IMR-90 (cell line): ENCODE measurements at regions not wholly inside any gene's neighbourhood (a gene's known extent, or its start where the extent isn't known, plus 50 kb on each side); places are given as distances from the start of the nearest gene placed in this dataset.

Experiments used
- ATAC-seq: fragments of 200-7000 bp; cut with Tn5 transposase; 2 replicates; pipeline ENCODE4 v1.9.1; 2020; ENCODE audit warnings: low read depth, mild to moderate bottlenecking, moderate library complexity
- BruUV-seq: library from RNA; stranded (reverse); fragments of 400-500 nt; replicated peaks from 2 replicates; lab custom pipeline; 2021; lab: Mats Ljungman, UMichigan
- CTCF ChIA-PET: fragments of 300-600 bp; formaldehyde crosslinking; extraction: SDS; loops from one replicate; lab custom pipeline; 2021; ENCODE audit warnings: antibody characterized with exemption; lab: Yijun Ruan, JAX
- POLR2A ChIA-PET: fragments of 300-600 bp; sonication (Branson Sonifier 250); formaldehyde crosslinking; loops from one replicate; lab custom pipeline; 2022; ENCODE audit warnings: antibody characterized with exemption; ENCODE audit not compliant: unreplicated experiment; lab: Charles Lee
- DNase-seq: peaks from one replicate; pipeline ENCODE4 v3.0.0; 2013
- H2AFZ ChIP-seq: replicated peaks from 2 replicates; pipeline ENCODE3; 2013; ENCODE audit warnings: low read length, mild to moderate bottlenecking; ENCODE audit not compliant: poor library complexity
- H2AK5ac ChIP-seq: 2 replicates; pipeline ENCODE4 v1.6.1; 2013; ENCODE audit warnings: low read depth, low read length, inconsistent platforms
- H2AK9ac ChIP-seq: replicated peaks from 2 replicates; pipeline ENCODE3; 2013; ENCODE audit warnings: mild to moderate bottlenecking, low read depth, low read length, moderate library complexity; ENCODE audit not compliant: poor library complexity
- H2BK120ac ChIP-seq: 2 replicates; pipeline ENCODE4 v1.6.1; 2013; ENCODE audit warnings: low read depth, low read length, inconsistent platforms
- H2BK15ac ChIP-seq: 3 replicates; pipeline ENCODE4 v1.6.1; 2013; ENCODE audit warnings: low read depth, low read length, inconsistent platforms
- H2BK20ac ChIP-seq: 2 replicates; pipeline ENCODE4 v1.6.1; 2013; ENCODE audit warnings: low read depth, mild to moderate bottlenecking, inconsistent platforms, low read length, moderate library complexity
- H2BK5ac ChIP-seq: 2 replicates; pipeline ENCODE4 v1.6.1; 2013; ENCODE audit warnings: mild to moderate bottlenecking, low read depth, low read length, inconsistent platforms; ENCODE audit not compliant: poor library complexity, severe bottlenecking
- H3K14ac ChIP-seq: replicated peaks from 2 replicates; pipeline ENCODE4 v1.6.1; 2013; ENCODE audit warnings: low read depth, low read length, inconsistent platforms
- H3K18ac ChIP-seq: 2 replicates; pipeline ENCODE4 v1.6.1; 2013; ENCODE audit warnings: low read depth, low read length, control low read depth
- H3K23ac ChIP-seq: 2 replicates; pipeline ENCODE4 v1.6.1; 2013; ENCODE audit warnings: low read depth, low read length, inconsistent platforms
- H3K27ac ChIP-seq: 2 replicates; pipeline ENCODE4 v1.5.1; 2013; ENCODE audit warnings: mild to moderate bottlenecking, control low read depth, low read length; ENCODE audit not compliant: insufficient read depth
- H3K27me3 ChIP-seq: 2 replicates; pipeline ENCODE4 v1.6.1; 2013; ENCODE audit warnings: low read length; ENCODE audit not compliant: control insufficient read depth, insufficient read depth
- H3K36me3 ChIP-seq: 2 replicates; pipeline ENCODE4 v1.6.1; 2013; ENCODE audit warnings: low read length, mixed read lengths; ENCODE audit not compliant: control insufficient read depth, insufficient read depth
- H3K4ac ChIP-seq: 2 replicates; pipeline ENCODE4 v1.6.1; 2013; ENCODE audit warnings: low read depth, low read length, inconsistent platforms
- H3K4me1 ChIP-seq: 2 replicates; pipeline ENCODE4 v1.6.1; 2013; ENCODE audit warnings: low read length, mixed read lengths; ENCODE audit not compliant: control insufficient read depth, insufficient read depth
- H3K4me2 ChIP-seq: 2 replicates; pipeline ENCODE4 v1.6.1; 2013; ENCODE audit warnings: low read depth, mild to moderate bottlenecking, control low read depth, low read length, moderate library complexity
- H3K4me3 ChIP-seq: 2 replicates; pipeline ENCODE4 v1.5.1; 2013; ENCODE audit warnings: low read depth, mild to moderate bottlenecking, control low read depth, low read length, moderate library complexity; ENCODE audit not compliant: insufficient read depth
- H3K56ac ChIP-seq: 2 replicates; pipeline ENCODE4 v1.6.1; 2013; ENCODE audit warnings: low read length, inconsistent platforms; ENCODE audit not compliant: insufficient read depth; ENCODE audit errors: extremely low read depth
- H3K79me1 ChIP-seq, 2 experiments: 2 replicates each; pipeline ENCODE4 v1.6.1; 2013; ENCODE audit warnings: low read length in 2 of 2, inconsistent platforms in 1 of 2, low read depth in 1 of 2
- H3K9ac ChIP-seq: 2 replicates; pipeline ENCODE4 v1.6.1; 2013; ENCODE audit warnings: low read depth, low read length, control low read depth
- H3K9me1 ChIP-seq: 2 replicates; pipeline ENCODE4 v1.6.1; 2013; ENCODE audit warnings: low read length, inconsistent platforms; ENCODE audit not compliant: insufficient read depth
- H3K9me3 ChIP-seq: 2 replicates; pipeline ENCODE4 v1.6.1; 2013; ENCODE audit warnings: low read length; ENCODE audit not compliant: control insufficient read depth, insufficient read depth
- H4K20me1 ChIP-seq: 2 replicates; pipeline ENCODE4 v1.6.1; 2013; ENCODE audit warnings: low read length, inconsistent platforms; ENCODE audit not compliant: insufficient read depth
- H4K5ac ChIP-seq: 2 replicates; pipeline ENCODE4 v1.6.1; 2013; ENCODE audit warnings: mild to moderate bottlenecking, low read depth, low read length, control low read depth
- H4K8ac ChIP-seq, 2 experiments: 2 replicates each; pipeline ENCODE4 v1.6.1; 2013; ENCODE audit warnings: low read depth in 2 of 2, low read length in 2 of 2, control low read depth in 1 of 2, inconsistent platforms in 1 of 2
- H4K91ac ChIP-seq: 2 replicates; pipeline ENCODE4 v1.6.1; 2013; ENCODE audit warnings: low read depth, low read length, inconsistent platforms; ENCODE audit not compliant: insufficient read depth
- BHLHE40 ChIP-seq: fragments of 150-350 bp; IDR thresholded peaks from 2 replicates; pipeline ENCODE4 v1.6.1; 2016; ENCODE audit warnings: mild to moderate bottlenecking, low read depth, low read length
- CEBPB ChIP-seq: IDR thresholded peaks from 2 replicates; pipeline ENCODE4 v1.6.1; 2012; ENCODE audit warnings: low read depth, low read length, improper control_type of control experiment
- CHD1 ChIP-seq: IDR thresholded peaks from 2 replicates; pipeline ENCODE4 v1.6.1; 2012; ENCODE audit warnings: low read depth, low read length, improper control_type of control experiment
- CTCF ChIP-seq: conservative IDR thresholded peaks from 2 replicates; pipeline ENCODE4 v1.5.1; 2012; ENCODE audit warnings: mild to moderate bottlenecking, low read depth, low read length, improper control_type of control experiment
- ELK1 ChIP-seq: fragments of 150-350 bp; IDR thresholded peaks from 2 replicates; pipeline ENCODE4 v1.6.1; 2016; ENCODE audit warnings: low read depth, mild to moderate bottlenecking, low read length, moderate library complexity, borderline replicate concordance
- FOS ChIP-seq: fragments of 150-350 bp; IDR thresholded peaks from 2 replicates; pipeline ENCODE4 v1.6.1; 2016; ENCODE audit warnings: low read depth, low read length
- MAFK ChIP-seq: IDR thresholded peaks from 2 replicates; pipeline ENCODE4 v1.6.1; 2012; ENCODE audit warnings: low read depth, low read length, improper control_type of control experiment
- MXI1 ChIP-seq: IDR thresholded peaks from 2 replicates; pipeline ENCODE4 v1.6.1; 2012; ENCODE audit warnings: low read depth, mild to moderate bottlenecking, low read length, moderate library complexity, borderline replicate concordance
- NFE2L2 ChIP-seq: fragments of 150-350 bp; IDR thresholded peaks from 2 replicates; pipeline ENCODE4 v1.6.1; 2016; ENCODE audit warnings: low read depth, mild to moderate bottlenecking, low read length
- POLR2A ChIP-seq: IDR thresholded peaks from 2 replicates; pipeline ENCODE4 v1.6.1; 2012; ENCODE audit warnings: mild to moderate bottlenecking, low read depth, low read length
- RAD21 ChIP-seq: IDR thresholded peaks from 2 replicates; pipeline ENCODE4 v1.6.1; 2012; ENCODE audit warnings: low read length, improper control_type of control experiment
- RCOR1 ChIP-seq: IDR thresholded peaks from 2 replicates; pipeline ENCODE4 v1.6.1; 2012; ENCODE audit warnings: mild to moderate bottlenecking, low read length, improper control_type of control experiment; ENCODE audit not compliant: insufficient replicate concordance
- RFX5 ChIP-seq: IDR thresholded peaks from 2 replicates; pipeline ENCODE4 v1.8.0; 2012; ENCODE audit warnings: low read depth, mild to moderate bottlenecking, low read length, moderate library complexity
- SMC3 ChIP-seq: fragments of 150-350 bp; IDR thresholded peaks from 2 replicates; pipeline ENCODE4 v1.6.1; 2016; ENCODE audit warnings: low read depth, mild to moderate bottlenecking, antibody characterized with exemption, low read length, moderate library complexity
- USF2 ChIP-seq: fragments of 150-350 bp; IDR thresholded peaks from 2 replicates; pipeline ENCODE4 v1.6.1; 2017; ENCODE audit warnings: mild to moderate bottlenecking, antibody characterized with exemption, low read length, low read depth
- WGBS, 2 experiments: methylation state at CpG; one replicate each; pipeline versions ENCODE4 v1.1.5 to v1.1.7; 2013; ENCODE audit warnings: missing lambda C conversion rate in 2 of 2; ENCODE audit not compliant: insufficient read length in 1 of 2; ENCODE audit errors: extremely low coverage in 2 of 2; 5-methylcytosine and 5-hydroxymethylcytosine counted together
- dilution Hi-C: fragments of 300-500 bp; cut with HindIII; formaldehyde crosslinking; loops from one replicate; pipeline ENCODE4 v1.14.3; 2018; ENCODE audit warnings: low sequenced_read_pairs; ENCODE audit not compliant: unreplicated experiment
- in situ Hi-C: fragments of 300-500 bp; cut with MboI; formaldehyde crosslinking; loops from 3 replicates; pipeline ENCODE4 v1.14.3; 2019; ENCODE audit warnings: low sequenced_read_pairs, inconsistent platforms, mixed read lengths
- intact Hi-C: fragments of 100-400 bp; cut with micrococcal nuclease; formaldehyde crosslinking; loops from 2 replicates; pipeline ENCODE4 v1.10.0; 2022

- intact Hi-C loops, result no loop called here
- no peaks in the 10 kb centered on the region for H3K36me3 ChIP-seq
- H2AK5ac ChIP-seq, result no peak overlapping the region
- H3K18ac ChIP-seq, result no peak overlapping the region
- ChIA-PET CTCF (no interaction called here), POLR2A (no interaction called here)
- no peak overlapping the region for H2AK9ac ChIP-seq
- H3K9me3 ChIP-seq, result no peaks in the 10 kb centered on the region
- no peak overlapping the region for H3K14ac ChIP-seq
- TF ChIP-seq CEBPB, result no peak
- TF ChIP-seq USF2, result no peak
- no peak for TF ChIP-seq CTCF
- TF ChIP-seq SMC3, result no peak
- TF ChIP-seq FOS, result no peak
- no peak for TF ChIP-seq MAFK
- no peak for TF ChIP-seq RFX5
- TF ChIP-seq NFE2L2, result no peak
- TF ChIP-seq RCOR1, result no peak
- no peak for TF ChIP-seq POLR2A
- TF ChIP-seq RAD21, result no peak
- no peak for TF ChIP-seq MXI1
- TF ChIP-seq CHD1, result no peak
- no peak for TF ChIP-seq ELK1
- TF ChIP-seq BHLHE40, result no peak
- no TSS peak for BruUV-seq
- H3K4me1 ChIP-seq, result no peaks in the 10 kb centered on the region
- H4K20me1 ChIP-seq, result no peaks in the 10 kb centered on the region
- no peak overlapping the region for H3K4me3 ChIP-seq
- no peak overlapping the region for H3K56ac ChIP-seq
- dilution Hi-C loops, result no loop called here
- no peak overlapping the region for H2BK20ac ChIP-seq
- H3K27me3 ChIP-seq, result peaks cover 29% of the 10 kb centered on the region
- in situ Hi-C loops, result no loop called here
- no peak overlapping the region for H3K4ac ChIP-seq
- no peak overlapping the region for H3K9ac ChIP-seq
- no peak overlapping the region for H2BK15ac ChIP-seq
- ATAC-seq (no peak), DNase-seq (no peak)
- no peak overlapping the region for H3K4me2 ChIP-seq
- no peak overlapping the region for H3K27ac ChIP-seq
- no peak overlapping the region for H2AFZ ChIP-seq
- no peaks in the 10 kb centered on the region for H3K79me1 ChIP-seq
- H2BK120ac ChIP-seq, result no peak overlapping the region
- no peak overlapping the region for H2BK5ac ChIP-seq
- no peaks in the 10 kb centered on the region for H3K9me1 ChIP-seq
- H3K23ac ChIP-seq, result no peak overlapping the region
- no peak overlapping the region for H4K5ac ChIP-seq
- H4K8ac ChIP-seq, result no peak overlapping the region
- no peak overlapping the region for H4K91ac ChIP-seq
- no CpG with 5 or more reads among the region's 7 CpGs for WGBS, 2 experiments
Observed at GRCh38 chr10:43320226-43320625, 51.2 kb upstream of the FXYD4 start.
